ENCODE measurements at regions not wholly inside any gene's neighbourhood (a gene's known extent, or its start where the extent isn't known, plus 50 kb on each side); places are given as distances from the start of the nearest gene placed in this dataset.

- no peak for TF ChIP-seq CTCF (IDR thresholded peaks at IDR 0.05; ENCODE audit: low read depth, low read length, poor library complexity, severe bottlenecking)
- no peak for TF ChIP-seq EZH2phosphoT487 (IDR thresholded peaks at IDR 0.05; ENCODE audit: borderline replicate concordance, low read length)
Measured at GRCh38 chr1:22216210-22216883, 73.5 kb upstream of the WNT4 start.
